Osteocyte (in vitro differentiated cells): ENCODE measurements at regions not wholly inside any gene's neighbourhood (a gene's known extent, or its start where the extent isn't known, plus 50 kb on each side); places are given as distances from the start of the nearest gene placed in this dataset.

Source experiments
- DNase-seq: peaks from one replicate; pipeline ENCODE4 v3.0.0; 2021; ENCODE audit warnings: mixed read lengths; ENCODE audit not compliant: unreplicated experiment; ENCODE audit errors: extremely low spot score
- H3K27ac Mint-ChIP-seq: one replicate; pipeline ENCODE4 v1.8.0; 2021; ENCODE audit warnings: mild to moderate bottlenecking, mixed read lengths; ENCODE audit not compliant: unreplicated experiment
- H3K27me3 Mint-ChIP-seq: one replicate; pipeline ENCODE4 v1.8.0; 2021; ENCODE audit warnings: mixed read lengths; ENCODE audit not compliant: unreplicated experiment
- H3K36me3 Mint-ChIP-seq: one replicate; pipeline ENCODE4 v1.8.0; 2021; ENCODE audit warnings: mixed read lengths; ENCODE audit not compliant: unreplicated experiment
- H3K4me1 Mint-ChIP-seq: one replicate; pipeline ENCODE4 v1.8.0; 2021; ENCODE audit warnings: mixed read lengths; ENCODE audit not compliant: unreplicated experiment
- H3K4me3 Mint-ChIP-seq: one replicate; pipeline ENCODE4 v1.8.0; 2021; ENCODE audit warnings: mild to moderate bottlenecking, moderate library complexity, mixed read lengths; ENCODE audit not compliant: unreplicated experiment
- H3K9me3 Mint-ChIP-seq: one replicate; pipeline ENCODE4 v1.8.0; 2021; ENCODE audit warnings: mixed read lengths; ENCODE audit not compliant: unreplicated experiment
- CTCF ChIP-seq: fragments of 200-600 bp; sonication (generic); IDR thresholded peaks from 2 replicates; pipeline ENCODE4 v1.5.0; 2021; ENCODE audit warnings: antibody characterized with exemption, mild to moderate bottlenecking, moderate library complexity

GRCh38 chr12:77500089-77500488 is 330.6 kb upstream of the NAV3 start:
- Mint-ChIP-seq H3K4me3 (no peak overlapping the region), H3K36me3 (no peaks in the 10 kb centered on the region), H3K27me3 (no peaks in the 10 kb centered on the region), H3K9me3 (no peaks in the 10 kb centered on the region), H3K4me1 (no peaks in the 10 kb centered on the region), H3K27ac (no peak overlapping the region)
- DNase-seq, result no peak
- no peak for TF ChIP-seq CTCF

GRCh38 chr12:77497647-77498046 is 333.0 kb upstream of the NAV3 start:
- H3K4me1 Mint-ChIP-seq, result no peaks in the 10 kb centered on the region
- H3K27ac Mint-ChIP-seq, result no peak overlapping the region
- H3K27me3 Mint-ChIP-seq, result no peaks in the 10 kb centered on the region
- no peaks in the 10 kb centered on the region for H3K36me3 Mint-ChIP-seq
- H3K4me3 Mint-ChIP-seq, result no peak overlapping the region
- no peak for DNase-seq
- H3K9me3 Mint-ChIP-seq, result no peaks in the 10 kb centered on the region
- no peak for TF ChIP-seq CTCF

GRCh38 chr12:77496714-77497113 is 334.0 kb upstream of the NAV3 start:
- H3K27me3 Mint-ChIP-seq, result no peaks in the 10 kb centered on the region
- H3K4me1 Mint-ChIP-seq, result no peaks in the 10 kb centered on the region
- no peak overlapping the region for H3K27ac Mint-ChIP-seq
- H3K4me3 Mint-ChIP-seq, result no peak overlapping the region
- TF ChIP-seq CTCF, result no peak
- H3K36me3 Mint-ChIP-seq, result no peaks in the 10 kb centered on the region
- H3K9me3 Mint-ChIP-seq, result no peaks in the 10 kb centered on the region
- DNase-seq, result no peak

GRCh38 chr12:77494296-77494695 is 336.4 kb upstream of the NAV3 start:
- H3K27ac Mint-ChIP-seq, result no peak overlapping the region

More at GRCh38 chr12:77494296-77494695, 336.4 kb upstream of the NAV3 start:
- no peak for TF ChIP-seq CTCF
- Mint-ChIP-seq H3K4me1 (no peaks in the 10 kb centered on the region), H3K36me3 (no peaks in the 10 kb centered on the region), H3K27me3 (no peaks in the 10 kb centered on the region), H3K4me3 (no peak overlapping the region), H3K9me3 (no peaks in the 10 kb centered on the region)
- no peak for DNase-seq
